ENCODE measurements at regions not wholly inside any gene's neighbourhood (a gene's known extent, or its start where the extent isn't known, plus 50 kb on each side); places are given as distances from the start of the nearest gene placed in this dataset.

- no peaks in the 10 kb centered on the region for H3K27me3 ChIP-seq (ENCODE audit: insufficient read depth, low read length)
- H2BK5ac ChIP-seq (ENCODE audit: insufficient read length, low read length), result no peak overlapping the region
- H3K23ac ChIP-seq (ENCODE audit: insufficient read length, low read depth, low read length), result no peak overlapping the region
- no peak overlapping the region for H3K56ac ChIP-seq (ENCODE audit: insufficient read length, low read depth, low read length)
- H3K4ac ChIP-seq (ENCODE audit: low read depth, low read length), result no peak overlapping the region
- no peak overlapping the region for H2BK12ac ChIP-seq (ENCODE audit: insufficient read length, low read depth, low read length)
- no peak overlapping the region for H4K5ac ChIP-seq (ENCODE audit: insufficient read length, low read depth, low read length)
- H3K79me2 ChIP-seq (ENCODE audit: insufficient read depth, low read length), result no peaks in the 10 kb centered on the region
- no peak for TF ChIP-seq CTCF (conservative IDR thresholded peaks at IDR 0.05)
- no peaks in the 10 kb centered on the region for H4K20me1 ChIP-seq (ENCODE audit: control insufficient read depth, insufficient read depth, insufficient read length)
- no peak overlapping the region for H4K91ac ChIP-seq (ENCODE audit: insufficient read length, low read depth, low read length)
- no peaks in the 10 kb centered on the region for H3K23me2 ChIP-seq (ENCODE audit: insufficient read length, low read depth, low read length, poor library complexity, severe bottlenecking)
- no peak overlapping the region for H2BK20ac ChIP-seq (ENCODE audit: low read depth, low read length, poor library complexity, severe bottlenecking)
- H2AK5ac ChIP-seq (ENCODE audit: insufficient read length, low read length), result no peak overlapping the region
- no peak overlapping the region for H3K4me2 ChIP-seq (ENCODE audit: insufficient read depth, insufficient read length, low read length)
- no peak overlapping the region for H2BK15ac ChIP-seq (ENCODE audit: low read depth, low read length)
- no peaks in the 10 kb centered on the region for H3K9me3 Mint-ChIP-seq
- H3K4me3 Mint-ChIP-seq, result no peak overlapping the region
- H4K8ac ChIP-seq (replicated peaks; ENCODE audit: insufficient read length, low read depth, low read length), result no peak overlapping the region
- H3K27me3 Mint-ChIP-seq (ENCODE audit: low read depth), result no peaks in the 10 kb centered on the region
- no peaks in the 10 kb centered on the region for H3K4me1 Mint-ChIP-seq
- WGBS (ENCODE audit: extremely low coverage, insufficient read length, low lambda C conversion rate), result no CpG with 5 or more reads among the region's 2 CpGs
- no peak overlapping the region for H3K14ac ChIP-seq (ENCODE audit: insufficient read depth, low read length)
- H3K27ac Mint-ChIP-seq, result no peak overlapping the region
- no peak overlapping the region for H3K18ac ChIP-seq (ENCODE audit: insufficient read length, low read depth, low read length)
- H3K9ac ChIP-seq (ENCODE audit: extremely low read depth, insufficient read length, low read length), result no peak overlapping the region
- H3K4me1 ChIP-seq (ENCODE audit: insufficient read depth, low read length), result no peaks in the 10 kb centered on the region
- H3K79me1 ChIP-seq (ENCODE audit: insufficient read depth, low read depth, low read length, poor library complexity, severe bottlenecking), result no peaks in the 10 kb centered on the region
- no peaks in the 10 kb centered on the region for H3K9me3 ChIP-seq (ENCODE audit: control insufficient read depth, low read depth, low read length)
- no peak for DNase-seq
- H3K36me3 Mint-ChIP-seq (ENCODE audit: insufficient read depth in 1 of 3, low read depth in 3 of 3), result no peaks in the 10 kb centered on the region
- no peak overlapping the region for H2AFZ ChIP-seq (ENCODE audit: low read length)
- H3T11ph ChIP-seq (ENCODE audit: low read length), result no peak overlapping the region
- no peak overlapping the region for H2BK120ac ChIP-seq (ENCODE audit: low read depth, low read length, poor library complexity, severe bottlenecking)
- H3K27ac ChIP-seq (ENCODE audit: insufficient read length, low read depth, low read length), result no peak overlapping the region
Measured at GRCh38 chr9:118954857-118955256, 414.4 kb downstream of the BRINP1 start.

Measured in H9 (cell line).